Suprapubic skin (tissue), 4 donors: ENCODE measurements at regions not wholly inside any gene's neighbourhood (a gene's known extent, or its start where the extent isn't known, plus 50 kb on each side); places are given as distances from the start of the nearest gene placed in this dataset.

ENCODE experiments used
- EP300 ChIP-seq: sonication (generic); formaldehyde crosslinking; IDR thresholded peaks from one replicate; pipeline ENCODE4 v1.6.1; 2017; ENCODE audit warnings: antibody characterized with exemption
- POLR2A ChIP-seq, 2 donors: fragments of 450-650 bp; IDR thresholded peaks; one replicate each; pipeline ENCODE4 v1.6.1; 2017; ENCODE audit warnings: antibody characterized with exemption in 2 of 2, mild to moderate bottlenecking in 2 of 2, moderate library complexity in 2 of 2
- POLR2AphosphoS5 ChIP-seq, 3 donors: sonication (generic); formaldehyde crosslinking; IDR thresholded peaks; one replicate each; pipeline ENCODE4 v1.6.1; 2017; ENCODE audit warnings: antibody characterized with exemption in 3 of 3
- TF ChIP-seq, protein P1 (sequence below), 2 donors: fragments of 200-600 bp in 1 of 2; fragments of 450-650 bp in 1 of 2; sonication (generic) in 1 of 2; IDR thresholded peaks; one replicate each; pipeline ENCODE4 v1.5.1; 2016 to 2019; ENCODE audit warnings: antibody characterized with exemption in 2 of 2, mild to moderate bottlenecking in 1 of 2, moderate library complexity in 1 of 2

DNA sequence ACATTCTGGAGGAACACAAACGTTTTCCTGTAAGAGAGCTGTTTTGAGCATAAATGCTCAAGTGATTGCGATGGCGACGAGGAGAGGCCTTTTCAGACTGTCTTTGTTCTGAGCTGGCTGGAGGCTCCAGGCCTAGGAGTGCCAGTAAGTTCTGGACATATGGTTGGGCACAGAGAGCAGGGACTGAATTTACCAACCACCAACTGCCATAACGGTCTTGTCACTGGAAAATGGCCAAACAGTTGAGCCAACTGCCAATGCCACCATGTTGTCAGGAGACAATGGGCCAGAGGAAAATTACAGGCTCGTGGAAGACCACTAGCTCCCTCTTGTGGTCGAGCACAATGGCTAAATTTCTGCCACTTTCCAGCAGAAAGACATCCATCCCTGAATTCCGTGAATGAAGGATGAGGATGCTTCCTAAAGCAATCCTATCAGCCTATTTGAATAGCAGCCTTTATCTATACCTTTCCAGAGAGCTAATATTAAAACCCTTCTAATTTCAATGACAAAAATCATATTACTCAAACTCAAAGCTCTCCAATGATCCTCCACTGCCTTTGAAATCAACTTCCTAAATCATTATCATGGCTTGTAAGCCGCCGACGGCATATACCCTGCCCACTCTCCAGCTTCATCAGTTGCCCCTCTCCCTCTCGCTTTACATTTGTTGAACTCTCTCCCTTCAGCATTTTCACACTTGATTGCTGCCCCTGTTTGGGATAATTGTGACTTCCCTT lies 66.9 kb upstream of the GLIS3 start:
- no peak for TF ChIP-seq POLR2AphosphoS5 (IDR thresholded peaks at IDR 0.05)
- TF ChIP-seq, protein P1, sequence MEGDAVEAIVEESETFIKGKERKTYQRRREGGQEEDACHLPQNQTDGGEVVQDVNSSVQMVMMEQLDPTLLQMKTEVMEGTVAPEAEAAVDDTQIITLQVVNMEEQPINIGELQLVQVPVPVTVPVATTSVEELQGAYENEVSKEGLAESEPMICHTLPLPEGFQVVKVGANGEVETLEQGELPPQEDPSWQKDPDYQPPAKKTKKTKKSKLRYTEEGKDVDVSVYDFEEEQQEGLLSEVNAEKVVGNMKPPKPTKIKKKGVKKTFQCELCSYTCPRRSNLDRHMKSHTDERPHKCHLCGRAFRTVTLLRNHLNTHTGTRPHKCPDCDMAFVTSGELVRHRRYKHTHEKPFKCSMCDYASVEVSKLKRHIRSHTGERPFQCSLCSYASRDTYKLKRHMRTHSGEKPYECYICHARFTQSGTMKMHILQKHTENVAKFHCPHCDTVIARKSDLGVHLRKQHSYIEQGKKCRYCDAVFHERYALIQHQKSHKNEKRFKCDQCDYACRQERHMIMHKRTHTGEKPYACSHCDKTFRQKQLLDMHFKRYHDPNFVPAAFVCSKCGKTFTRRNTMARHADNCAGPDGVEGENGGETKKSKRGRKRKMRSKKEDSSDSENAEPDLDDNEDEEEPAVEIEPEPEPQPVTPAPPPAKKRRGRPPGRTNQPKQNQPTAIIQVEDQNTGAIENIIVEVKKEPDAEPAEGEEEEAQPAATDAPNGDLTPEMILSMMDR (IDR thresholded peaks at IDR 0.05), result peak; percentile 21 to 56
- TF ChIP-seq POLR2A (IDR thresholded peaks at IDR 0.05), result no peak
- no peak for TF ChIP-seq EP300
